ENCODE measurements at regions not wholly inside any gene's neighbourhood (a gene's known extent, or its start where the extent isn't known, plus 50 kb on each side); places are given as distances from the start of the nearest gene placed in this dataset.

DNA sequence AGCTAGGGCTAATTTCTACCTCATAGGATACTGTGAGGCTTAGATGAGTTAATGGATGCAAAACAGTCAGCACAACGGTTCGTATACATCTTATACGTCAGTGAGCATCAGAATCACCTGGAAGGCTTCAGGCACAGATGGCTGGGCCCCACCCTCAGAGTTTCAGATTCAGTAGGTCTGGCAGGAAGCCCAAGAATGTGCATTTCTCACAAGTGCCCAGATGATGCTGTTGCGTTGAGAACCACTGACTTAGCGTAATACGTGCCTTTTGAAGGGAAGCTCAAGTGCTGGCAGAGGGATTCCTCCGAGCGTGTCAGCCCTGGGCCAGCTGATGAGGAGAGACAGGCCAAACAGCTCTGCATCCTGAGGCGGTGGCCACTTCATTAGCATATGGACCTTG lies 117.1 kb upstream of the WWC1 start:
- TF ChIP-seq, protein P1, sequence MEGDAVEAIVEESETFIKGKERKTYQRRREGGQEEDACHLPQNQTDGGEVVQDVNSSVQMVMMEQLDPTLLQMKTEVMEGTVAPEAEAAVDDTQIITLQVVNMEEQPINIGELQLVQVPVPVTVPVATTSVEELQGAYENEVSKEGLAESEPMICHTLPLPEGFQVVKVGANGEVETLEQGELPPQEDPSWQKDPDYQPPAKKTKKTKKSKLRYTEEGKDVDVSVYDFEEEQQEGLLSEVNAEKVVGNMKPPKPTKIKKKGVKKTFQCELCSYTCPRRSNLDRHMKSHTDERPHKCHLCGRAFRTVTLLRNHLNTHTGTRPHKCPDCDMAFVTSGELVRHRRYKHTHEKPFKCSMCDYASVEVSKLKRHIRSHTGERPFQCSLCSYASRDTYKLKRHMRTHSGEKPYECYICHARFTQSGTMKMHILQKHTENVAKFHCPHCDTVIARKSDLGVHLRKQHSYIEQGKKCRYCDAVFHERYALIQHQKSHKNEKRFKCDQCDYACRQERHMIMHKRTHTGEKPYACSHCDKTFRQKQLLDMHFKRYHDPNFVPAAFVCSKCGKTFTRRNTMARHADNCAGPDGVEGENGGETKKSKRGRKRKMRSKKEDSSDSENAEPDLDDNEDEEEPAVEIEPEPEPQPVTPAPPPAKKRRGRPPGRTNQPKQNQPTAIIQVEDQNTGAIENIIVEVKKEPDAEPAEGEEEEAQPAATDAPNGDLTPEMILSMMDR (IDR thresholded peaks at IDR 0.05 in 8 of 11, conservative IDR thresholded peaks at IDR 0.05 in 3 of 11), result no peak
- TF ChIP-seq POLR2A (IDR thresholded peaks at IDR 0.05) (no peak), POLR2AphosphoS5 (IDR thresholded peaks at IDR 0.05) (no peak)
